Effector memory CD8-positive, alpha-beta T cell (primary cell): ENCODE measurements at regions not wholly inside any gene's neighbourhood (a gene's known extent, or its start where the extent isn't known, plus 50 kb on each side); places are given as distances from the start of the nearest gene placed in this dataset.
"Not testable (repeated sequence)": the region's sequence is repeated elsewhere in the genome, so short reads cannot be mapped to it uniquely, and the experiment has no call there.

Source experiments
- ATAC-seq: fragments of 150-1000 bp; cut with Tn5 transposase; replicated peaks from 2 replicates; pipeline ENCODE4 v1.10.0; 2021; ENCODE audit warnings: mild to moderate bottlenecking, moderate library complexity
- DNase-seq, 3 experiments: peaks; one replicate each; pipeline ENCODE4 v3.0.0; 2021
- H3K27ac Mint-ChIP-seq, 2 donors: one replicate each; pipeline ENCODE4 v1.8.0; 2022; ENCODE audit warnings: mild to moderate bottlenecking in 2 of 2, mixed read lengths in 2 of 2, moderate library complexity in 2 of 2
- H3K27me3 Mint-ChIP-seq, 2 donors: one replicate each; pipeline ENCODE4 v1.8.0; 2022; ENCODE audit warnings: mixed read lengths in 2 of 2
- H3K36me3 Mint-ChIP-seq: one replicate; pipeline ENCODE4 v1.8.0; 2022; ENCODE audit warnings: mild to moderate bottlenecking, moderate library complexity, mixed read lengths; ENCODE audit not compliant: insufficient read depth
- H3K4me1 Mint-ChIP-seq, 2 donors: one replicate each; pipeline ENCODE4 v1.8.0; 2022; ENCODE audit warnings: low read depth in 2 of 2, mixed read lengths in 2 of 2
- H3K4me3 Mint-ChIP-seq, 2 donors: one replicate each; pipeline ENCODE4 v1.8.0; 2022; ENCODE audit warnings: mild to moderate bottlenecking in 2 of 2, mixed read lengths in 2 of 2, moderate library complexity in 2 of 2
- H3K9me3 Mint-ChIP-seq, 2 donors: one replicate each; pipeline ENCODE4 v1.8.0; 2022; ENCODE audit warnings: mixed read lengths in 2 of 2

- no peaks in the 10 kb centered on the region for H3K36me3 Mint-ChIP-seq
- no peak overlapping the region for H3K4me3 Mint-ChIP-seq
- H3K27me3 Mint-ChIP-seq = no peaks in the 10 kb centered on the region
- peaks cover 4 to 12% of the 10 kb centered on the region in 2 donors for H3K9me3 Mint-ChIP-seq
- no peak for DNase-seq
- no peak overlapping the region for H3K27ac Mint-ChIP-seq
- no peak for ATAC-seq
- no peaks in the 10 kb centered on the region for H3K4me1 Mint-ChIP-seq
Measured at GRCh38 chr2:210997373-210997772, 441.0 kb downstream of the CPS1 start.

- no peak for DNase-seq
- Mint-ChIP-seq H3K9me3 (peaks cover 4 to 12% of the 10 kb centered on the region in 2 donors), H3K27ac (no peak overlapping the region), H3K4me1 (no peaks in the 10 kb centered on the region), H3K36me3 (no peaks in the 10 kb centered on the region), H3K4me3 (no peak overlapping the region), H3K27me3 (no peaks in the 10 kb centered on the region)
- no peak for ATAC-seq
Measured at GRCh38 chr2:210998334-210998733, 441.9 kb downstream of the CPS1 start.

- Mint-ChIP-seq H3K9me3 (peaks cover 6 to 25% of the 10 kb centered on the region in 2 donors), H3K36me3 (no peaks in the 10 kb centered on the region), H3K4me3 (no peak overlapping the region), H3K4me1 (no peaks in the 10 kb centered on the region), H3K27ac (no peak overlapping the region), H3K27me3 (no peaks in the 10 kb centered on the region)
- ATAC-seq = no peak
- DNase-seq = no peak
Measured at GRCh38 chr2:211014376-211014775, 458.0 kb downstream of the CPS1 start.

GRCh38 chr2:211014906-211015305 lies 458.5 kb downstream of the CPS1 start:
- DNase-seq = no peak
- H3K4me3 Mint-ChIP-seq = no peak overlapping the region
- H3K27me3 Mint-ChIP-seq = no peaks in the 10 kb centered on the region
- no peak for ATAC-seq
- H3K9me3 Mint-ChIP-seq = peaks cover 6 to 25% of the 10 kb centered on the region in 2 donors
- H3K27ac Mint-ChIP-seq = no peak overlapping the region
- no peaks in the 10 kb centered on the region for H3K4me1 Mint-ChIP-seq
- no peaks in the 10 kb centered on the region for H3K36me3 Mint-ChIP-seq

GRCh38 chr2:211025089-211025488 lies 468.7 kb downstream of the CPS1 start:
- not testable (repeated sequence) for DNase-seq, H3K36me3 Mint-ChIP-seq, H3K4me1 Mint-ChIP-seq, H3K27me3 Mint-ChIP-seq, ATAC-seq, H3K4me3 Mint-ChIP-seq, H3K27ac Mint-ChIP-seq
- H3K9me3 Mint-ChIP-seq = peaks cover 13 to 36% of the 10 kb centered on the region in 2 donors

- Mint-ChIP-seq H3K4me3 (no peak overlapping the region), H3K4me1 (no peaks in the 10 kb centered on the region), H3K36me3 (peaks cover 2% of the 10 kb centered on the region), H3K27ac (no peak overlapping the region), H3K9me3 (peaks cover 14 to 36% of the 10 kb centered on the region in 2 donors), H3K27me3 (no peaks in the 10 kb centered on the region)
- DNase-seq (no peak), ATAC-seq (no peak)
Measured at GRCh38 chr2:211026109-211026508, 469.7 kb downstream of the CPS1 start.

- Mint-ChIP-seq H3K27me3 (no peaks in the 10 kb centered on the region), H3K36me3 (peaks cover 2% of the 10 kb centered on the region), H3K4me3 (no peak overlapping the region), H3K9me3 (peaks cover 12 to 36% of the 10 kb centered on the region in 2 donors), H3K27ac (no peak overlapping the region), H3K4me1 (no peaks in the 10 kb centered on the region)
- DNase-seq (no peak), ATAC-seq (no peak)
Measured at GRCh38 chr2:211027976-211028375, 471.6 kb downstream of the CPS1 start.

GRCh38 chr2:211033765-211034164 lies 477.4 kb downstream of the CPS1 start:
- Mint-ChIP-seq H3K9me3 (peaks cover 5 to 7% of the 10 kb centered on the region in 2 donors), H3K4me3 (no peak overlapping the region), H3K27me3 (no peaks in the 10 kb centered on the region), H3K36me3 (no peaks in the 10 kb centered on the region), H3K27ac (no peak overlapping the region), H3K4me1 (no peaks in the 10 kb centered on the region)
- no peak for ATAC-seq
- DNase-seq = no peak

- no peak for ATAC-seq
- Mint-ChIP-seq H3K27ac (no peak overlapping the region), H3K36me3 (no peaks in the 10 kb centered on the region), H3K4me3 (no peak overlapping the region), H3K4me1 (no peaks in the 10 kb centered on the region), H3K27me3 (no peaks in the 10 kb centered on the region), H3K9me3 (peaks cover 3 to 7% of the 10 kb centered on the region in 2 donors)
- no peak for DNase-seq
Measured at GRCh38 chr2:211035548-211036185, 479.3 kb downstream of the CPS1 start.

GRCh38 chr2:211045025-211045424 lies 488.6 kb downstream of the CPS1 start:
- H3K27me3 Mint-ChIP-seq = no peaks in the 10 kb centered on the region
- ATAC-seq = no peak
- peaks cover 0 to 3% of the 10 kb centered on the region in 2 donors for H3K9me3 Mint-ChIP-seq
- H3K4me3 Mint-ChIP-seq = no peak overlapping the region
- no peak for DNase-seq
- H3K36me3 Mint-ChIP-seq = peaks cover 3% of the 10 kb centered on the region
- H3K27ac Mint-ChIP-seq = no peak overlapping the region
- H3K4me1 Mint-ChIP-seq = no peaks in the 10 kb centered on the region

- H3K27me3 Mint-ChIP-seq = no peaks in the 10 kb centered on the region
- H3K36me3 Mint-ChIP-seq = peaks cover 3% of the 10 kb centered on the region
- DNase-seq (no peak), ATAC-seq (no peak)
- H3K27ac Mint-ChIP-seq = no peak overlapping the region
- H3K4me3 Mint-ChIP-seq = no peak overlapping the region
- peaks cover 3 to 11% of the 10 kb centered on the region in 2 donors for H3K9me3 Mint-ChIP-seq
- no peaks in the 10 kb centered on the region for H3K4me1 Mint-ChIP-seq
Measured at GRCh38 chr2:211049321-211050018, 493.1 kb downstream of the CPS1 start.

GRCh38 chr2:211055438-211055837 lies 499.0 kb downstream of the CPS1 start:
- no peak for DNase-seq
- H3K4me3 Mint-ChIP-seq = no peak overlapping the region
- no peaks in the 10 kb centered on the region for H3K4me1 Mint-ChIP-seq
- peaks cover 4 to 16% of the 10 kb centered on the region in 2 donors for H3K9me3 Mint-ChIP-seq
- H3K27ac Mint-ChIP-seq = no peak overlapping the region
- no peaks in the 10 kb centered on the region for H3K36me3 Mint-ChIP-seq
- ATAC-seq = no peak
- no peaks in the 10 kb centered on the region for H3K27me3 Mint-ChIP-seq

- H3K27me3 Mint-ChIP-seq = no peaks in the 10 kb centered on the region
- ATAC-seq = no peak
- H3K9me3 Mint-ChIP-seq = peaks cover 4% of the 10 kb centered on the region in 2 donors
- no peak overlapping the region for H3K27ac Mint-ChIP-seq
- H3K4me1 Mint-ChIP-seq = no peaks in the 10 kb centered on the region
- no peaks in the 10 kb centered on the region for H3K36me3 Mint-ChIP-seq
- no peak overlapping the region for H3K4me3 Mint-ChIP-seq
- DNase-seq = no peak
Measured at GRCh38 chr2:211061612-211062296, 505.4 kb downstream of the CPS1 start.

GRCh38 chr2:211062297-211062612 lies 505.9 kb downstream of the CPS1 start:
- H3K4me3 Mint-ChIP-seq = no peak overlapping the region
- H3K4me1 Mint-ChIP-seq = no peaks in the 10 kb centered on the region
- H3K27me3 Mint-ChIP-seq = no peaks in the 10 kb centered on the region
- H3K27ac Mint-ChIP-seq = no peak overlapping the region
- no peak for DNase-seq
- peaks cover 0 to 2% of the 10 kb centered on the region in 2 donors for H3K9me3 Mint-ChIP-seq
- no peak for ATAC-seq
- H3K36me3 Mint-ChIP-seq = no peaks in the 10 kb centered on the region
